ENCODE measurements at regions not wholly inside any gene's neighbourhood (a gene's known extent, or its start where the extent isn't known, plus 50 kb on each side); places are given as distances from the start of the nearest gene placed in this dataset.

- no peaks in the 10 kb centered on the region for H3K9me3 ChIP-seq
- TF ChIP-seq CTCF (IDR thresholded peaks at IDR 0.05) = no peak
- no peaks in the 10 kb centered on the region for H3K4me1 ChIP-seq
- H3K4me3 ChIP-seq = no peak overlapping the region
- 68 to 71% methylated on average over 3 of the region's 3 CpGs for WGBS, 2 donors
- H3K27ac ChIP-seq = no peak overlapping the region
- ATAC-seq (no peak), DNase-seq (no peak)
- H3K36me3 ChIP-seq = no peaks in the 10 kb centered on the region
- peaks cover 0 to 5% (median 0%) of the 10 kb centered on the region in 7 donors for H3K27me3 ChIP-seq
- intact Hi-C loops (cut with DNase I) = no loop called here
Observed at GRCh38 chr4:189305500-189305899, 635.2 kb upstream of the FRG1 start.

GRCh38 chr4:189311251-189311650, 629.4 kb upstream of the FRG1 start:
- ATAC-seq (no peak), DNase-seq (no peak)
- no peak overlapping the region for H3K4me3 ChIP-seq
- no peak overlapping the region for H3K27ac ChIP-seq
- H3K36me3 ChIP-seq = no peaks in the 10 kb centered on the region
- H3K4me1 ChIP-seq = no peaks in the 10 kb centered on the region
- no peaks in the 10 kb centered on the region for H3K27me3 ChIP-seq
- TF ChIP-seq CTCF (IDR thresholded peaks at IDR 0.05) = no peak
- intact Hi-C loops (cut with DNase I) = no loop called here
- no peaks in the 10 kb centered on the region for H3K9me3 ChIP-seq
- WGBS, 2 donors = 34 to 37% methylated on average over 1 of the region's 1 CpG

GRCh38 chr4:189313064-189313463, 627.6 kb upstream of the FRG1 start:
- Histone ChIP-seq H3K4me3 (no peak overlapping the region), H3K27ac (no peak overlapping the region), H3K36me3 (no peaks in the 10 kb centered on the region), H3K9me3 (peaks cover 0 to 2% (median 0%) of the 10 kb centered on the region in 11 donors), H3K4me1 (no peaks in the 10 kb centered on the region), H3K27me3 (no peaks in the 10 kb centered on the region)
- WGBS, 2 donors = 68 to 86% methylated on average over 4 of the region's 4 CpGs
- ATAC-seq = no peak
- intact Hi-C loops (cut with DNase I) = no loop called here
- TF ChIP-seq CTCF (IDR thresholded peaks at IDR 0.05) = no peak
- no peak for DNase-seq

- Histone ChIP-seq H3K36me3 (no peaks in the 10 kb centered on the region), H3K27me3 (no peaks in the 10 kb centered on the region), H3K4me1 (no peaks in the 10 kb centered on the region), H3K9me3 (peaks cover 0 to 10% (median 0%) of the 10 kb centered on the region in 11 donors), H3K27ac (no peak overlapping the region), H3K4me3 (no peak overlapping the region)
- 93% methylated on average over 19 to 24 of the region's 24 CpGs for WGBS, 2 donors
- intact Hi-C loops (cut with DNase I) = no loop called here
- DNase-seq = no peak
- ATAC-seq = no peak
- TF ChIP-seq CTCF (IDR thresholded peaks at IDR 0.05) = no peak
Observed at GRCh38 chr4:189313861-189314513, 626.7 kb upstream of the FRG1 start.
